HG02943 (cell line): ENCODE measurements at regions not wholly inside any gene's neighbourhood (a gene's known extent, or its start where the extent isn't known, plus 50 kb on each side); places are given as distances from the start of the nearest gene placed in this dataset.
A peak's percentile ranks its signal among the peaks of the same experiment; 100 is the strongest.

Experiments used
- ATAC-seq: cut with Tn5 transposase; IDR thresholded peaks from one replicate; pipeline ENCODE4 v1.9.1; 2021; ENCODE audit warnings: mild to moderate bottlenecking, low read depth, moderate library complexity; ENCODE audit not compliant: unreplicated experiment

DNA sequence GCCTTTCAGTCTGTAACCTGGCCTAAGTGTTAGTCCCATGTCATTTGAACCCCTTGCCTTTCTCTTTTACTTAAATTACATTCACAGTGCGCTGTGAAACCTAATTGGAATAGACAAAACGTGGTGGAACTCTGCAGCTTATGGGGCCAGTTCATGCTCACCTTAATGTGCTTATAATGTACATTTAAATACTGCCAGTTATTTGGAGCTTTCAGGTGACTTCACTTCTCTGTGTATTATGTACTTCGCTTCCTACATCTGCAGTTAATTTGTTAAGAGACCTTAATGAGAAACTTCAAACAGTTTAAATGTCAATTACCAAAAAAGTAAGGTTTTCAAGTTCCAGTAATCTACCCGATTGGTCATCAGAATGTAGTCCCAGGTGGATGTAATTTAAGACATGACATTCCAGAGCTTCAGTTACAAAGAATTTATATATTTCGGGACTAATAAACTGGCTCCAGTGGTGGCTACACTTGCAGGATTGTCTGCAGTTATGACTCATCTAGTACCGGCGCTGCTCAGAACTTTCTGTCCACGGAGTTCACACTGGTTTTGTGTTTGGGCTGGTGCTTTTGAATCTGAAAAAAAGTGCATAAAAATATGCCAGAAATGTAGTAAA is 125.3 kb downstream of the TM9SF2 start:
- no peak for ATAC-seq

DNA sequence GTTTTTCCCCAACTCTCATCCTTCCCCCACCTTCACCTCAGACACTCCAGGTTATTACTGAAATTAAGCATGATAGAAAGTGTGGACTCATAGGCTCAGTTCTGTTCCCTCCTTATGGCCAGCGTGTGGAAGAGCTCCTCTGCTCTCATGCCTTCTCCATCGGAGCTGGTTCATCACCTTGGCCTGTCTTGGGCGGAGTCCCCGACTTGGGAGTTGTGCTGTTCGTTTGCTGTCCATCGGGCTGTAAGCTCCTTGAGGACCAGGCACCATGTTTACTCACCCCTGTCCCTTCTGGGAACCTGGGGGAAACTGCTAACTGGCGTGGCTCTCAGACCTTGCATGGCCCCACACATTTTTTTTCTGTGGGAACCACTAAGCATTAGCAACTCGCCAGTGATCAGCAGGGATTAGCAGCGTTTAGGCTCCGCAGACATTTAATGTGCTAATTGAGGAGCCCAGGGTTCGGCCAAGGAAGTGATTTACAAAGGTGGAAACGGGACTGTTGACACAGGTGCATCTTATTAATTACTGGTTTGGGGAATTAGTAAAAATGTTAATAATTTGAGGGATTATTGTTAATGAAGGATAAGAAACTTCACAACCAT is 123.8 kb downstream of the TM9SF2 start:
- no peak for ATAC-seq

- no peak for ATAC-seq
These were observed 119.5 kb downstream of the TM9SF2 start for GRCh38 chr13:99620806-99621205.

DNA sequence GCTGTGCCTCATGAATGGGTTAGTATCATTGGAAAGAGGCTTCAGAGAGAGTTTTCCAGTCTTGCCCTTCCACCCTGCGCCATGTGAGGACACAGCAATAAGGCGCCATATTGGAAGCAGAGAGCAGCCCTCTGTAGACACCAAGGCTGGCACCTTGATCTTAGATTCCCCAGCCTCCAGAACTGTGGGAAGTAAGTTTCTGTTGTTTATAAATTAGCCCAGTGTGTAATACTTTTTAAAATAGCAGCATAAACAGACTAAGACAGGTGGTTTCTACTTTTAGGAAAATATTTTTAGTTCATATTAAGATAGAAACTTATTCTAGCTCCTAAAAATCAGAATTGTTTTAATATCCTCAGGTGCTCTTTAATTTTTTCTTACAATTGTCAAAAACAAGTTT is 117.9 kb downstream of the TM9SF2 start:
- no peak for ATAC-seq

DNA sequence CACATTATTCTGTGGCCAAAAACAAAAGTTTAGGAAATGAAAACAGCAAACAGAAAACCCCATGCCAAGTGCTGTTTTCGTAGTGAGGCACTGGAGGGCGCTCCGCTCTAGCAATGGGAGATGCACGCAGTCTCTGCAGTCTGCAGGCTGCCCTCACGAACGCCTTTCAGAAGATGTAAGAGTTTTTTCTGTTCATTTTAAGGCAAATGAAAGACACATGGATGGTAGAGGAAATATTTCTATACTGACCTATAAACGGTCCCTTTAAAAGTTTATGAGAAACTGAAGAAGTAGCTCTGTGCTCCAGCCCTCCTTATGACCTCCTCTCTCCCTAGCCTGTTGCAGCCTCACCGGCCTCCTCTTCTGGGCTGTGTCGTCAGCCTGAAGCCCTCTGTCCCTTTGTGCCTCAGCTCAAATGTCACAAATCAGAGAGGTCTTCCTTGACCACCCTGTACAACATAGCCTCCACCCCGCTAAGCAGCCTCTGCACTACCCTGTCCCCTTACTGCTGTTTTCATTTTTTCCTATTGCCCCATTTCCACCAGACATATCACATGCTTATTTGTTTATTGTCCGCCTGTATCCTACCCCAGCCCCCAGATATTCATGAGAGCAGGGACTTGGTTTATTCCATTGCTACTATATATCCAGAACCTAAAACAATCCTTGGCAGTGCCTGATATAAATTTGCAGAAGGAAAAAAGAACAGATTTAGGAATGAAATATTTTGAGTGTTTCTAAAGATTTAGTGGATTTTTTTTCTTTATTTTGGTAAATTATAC is 116.4 kb downstream of the TM9SF2 start:
- ATAC-seq = no peak

DNA sequence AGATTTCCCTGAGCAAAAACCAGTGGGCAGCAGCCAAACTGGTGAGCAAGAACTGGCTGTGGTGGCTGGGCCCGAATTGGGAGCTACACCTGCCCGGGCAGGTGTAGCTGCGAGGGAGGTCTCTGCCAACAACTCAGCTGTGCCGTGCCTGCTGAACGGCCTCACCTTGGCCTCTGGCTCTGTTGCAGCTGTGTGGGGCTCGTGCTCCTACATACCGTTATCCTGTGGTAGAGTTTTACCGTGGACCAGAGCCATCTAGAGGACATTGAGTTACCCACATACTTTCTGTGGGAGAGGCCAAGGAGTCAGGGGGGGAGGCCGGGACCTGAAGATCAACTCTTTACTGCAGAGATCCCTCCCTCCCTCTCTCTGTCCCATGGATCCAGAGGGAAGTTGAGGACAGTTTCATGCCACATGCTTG is 113.2 kb downstream of the TM9SF2 start:
- ATAC-seq = peak; percentile 67
